ENCODE measurements at regions not wholly inside any gene's neighbourhood (a gene's known extent, or its start where the extent isn't known, plus 50 kb on each side); places are given as distances from the start of the nearest gene placed in this dataset.

- no peak overlapping the region for H3K4me3 ChIP-seq (replicated peaks; ENCODE audit: insufficient read depth, low read length)
- DNase-seq (ENCODE audit: low read depth in 1 of 2, low spot score in 1 of 2): no peak
- TF ChIP-seq REST (IDR thresholded peaks at IDR 0.05; ENCODE audit: insufficient replicate concordance, low read depth) (no peak), GABPA (IDR thresholded peaks at IDR 0.05; ENCODE audit: low read depth) (no peak), POLR2AphosphoS5 (IDR thresholded peaks at IDR 0.05; ENCODE audit: low read depth) (no peak), SPI1 (IDR thresholded peaks at IDR 0.05; ENCODE audit: borderline replicate concordance, low read depth) (no peak)
- TF ChIP-seq, protein P1, sequence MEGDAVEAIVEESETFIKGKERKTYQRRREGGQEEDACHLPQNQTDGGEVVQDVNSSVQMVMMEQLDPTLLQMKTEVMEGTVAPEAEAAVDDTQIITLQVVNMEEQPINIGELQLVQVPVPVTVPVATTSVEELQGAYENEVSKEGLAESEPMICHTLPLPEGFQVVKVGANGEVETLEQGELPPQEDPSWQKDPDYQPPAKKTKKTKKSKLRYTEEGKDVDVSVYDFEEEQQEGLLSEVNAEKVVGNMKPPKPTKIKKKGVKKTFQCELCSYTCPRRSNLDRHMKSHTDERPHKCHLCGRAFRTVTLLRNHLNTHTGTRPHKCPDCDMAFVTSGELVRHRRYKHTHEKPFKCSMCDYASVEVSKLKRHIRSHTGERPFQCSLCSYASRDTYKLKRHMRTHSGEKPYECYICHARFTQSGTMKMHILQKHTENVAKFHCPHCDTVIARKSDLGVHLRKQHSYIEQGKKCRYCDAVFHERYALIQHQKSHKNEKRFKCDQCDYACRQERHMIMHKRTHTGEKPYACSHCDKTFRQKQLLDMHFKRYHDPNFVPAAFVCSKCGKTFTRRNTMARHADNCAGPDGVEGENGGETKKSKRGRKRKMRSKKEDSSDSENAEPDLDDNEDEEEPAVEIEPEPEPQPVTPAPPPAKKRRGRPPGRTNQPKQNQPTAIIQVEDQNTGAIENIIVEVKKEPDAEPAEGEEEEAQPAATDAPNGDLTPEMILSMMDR (IDR thresholded peaks at IDR 0.05; ENCODE audit: insufficient read depth, low read length): no peak
- no peak overlapping the region for H3K27ac ChIP-seq (replicated peaks)
- no peaks in the 10 kb centered on the region for H3K27me3 ChIP-seq (ENCODE audit: insufficient read depth, poor library complexity, severe bottlenecking)
Observed at GRCh38 chr2:144886862-144887261, 366.9 kb upstream of the ZEB2 start.

- no peak overlapping the region for H3K27ac ChIP-seq (replicated peaks)
- TF ChIP-seq, protein P1 (IDR thresholded peaks at IDR 0.05; ENCODE audit: insufficient read depth, low read length): no peak
- TF ChIP-seq POLR2AphosphoS5 (IDR thresholded peaks at IDR 0.05; ENCODE audit: low read depth) (no peak), GABPA (IDR thresholded peaks at IDR 0.05; ENCODE audit: low read depth) (no peak), REST (IDR thresholded peaks at IDR 0.05; ENCODE audit: insufficient replicate concordance, low read depth) (no peak), SPI1 (IDR thresholded peaks at IDR 0.05; ENCODE audit: borderline replicate concordance, low read depth) (no peak)
- DNase-seq (ENCODE audit: low read depth in 1 of 2, low spot score in 1 of 2): no peak
- no peak overlapping the region for H3K4me3 ChIP-seq (replicated peaks; ENCODE audit: insufficient read depth, low read length)
- no peaks in the 10 kb centered on the region for H3K27me3 ChIP-seq (ENCODE audit: insufficient read depth, poor library complexity, severe bottlenecking)
Observed at GRCh38 chr2:144877893-144878292, 358.0 kb upstream of the ZEB2 start.

- no peak for TF ChIP-seq GABPA (IDR thresholded peaks at IDR 0.05; ENCODE audit: low read depth)
- no peak for TF ChIP-seq POLR2AphosphoS5 (IDR thresholded peaks at IDR 0.05; ENCODE audit: low read depth)
- TF ChIP-seq, protein P1 (IDR thresholded peaks at IDR 0.05; ENCODE audit: insufficient read depth, low read length): no peak
- no peak for TF ChIP-seq REST (IDR thresholded peaks at IDR 0.05; ENCODE audit: insufficient replicate concordance, low read depth)
- no peak for TF ChIP-seq SPI1 (IDR thresholded peaks at IDR 0.05; ENCODE audit: borderline replicate concordance, low read depth)
Observed at GRCh38 chr2:144876013-144876412, 356.1 kb upstream of the ZEB2 start.

More at GRCh38 chr2:144876013-144876412, 356.1 kb upstream of the ZEB2 start:
- Histone ChIP-seq H3K27me3 (ENCODE audit: insufficient read depth, poor library complexity, severe bottlenecking) (no peaks in the 10 kb centered on the region), H3K27ac (replicated peaks) (no peak overlapping the region), H3K4me3 (replicated peaks; ENCODE audit: insufficient read depth, low read length) (no peak overlapping the region)
- no peak for DNase-seq (ENCODE audit: low read depth in 1 of 2, low spot score in 1 of 2)

All from HL-60 (cell line).